ENCODE measurements at regions not wholly inside any gene's neighbourhood (a gene's known extent, or its start where the extent isn't known, plus 50 kb on each side); places are given as distances from the start of the nearest gene placed in this dataset.

GRCh38 chr20:6388671-6389197 is 265.9 kb upstream of the FERMT1 start:
- TF ChIP-seq CTCF (IDR thresholded peaks at IDR 0.05; ENCODE audit: insufficient read depth, low read depth, low read length, missing control alignments), result no peak
- H3K4me3 ChIP-seq (ENCODE audit: low read depth, low read length), result no peak overlapping the region
- DNase-seq (ENCODE audit: low read depth), result no peak

- no peak overlapping the region for H3K4me3 ChIP-seq (ENCODE audit: low read depth, low read length)
- no peak for TF ChIP-seq CTCF (IDR thresholded peaks at IDR 0.05; ENCODE audit: insufficient read depth, low read depth, low read length, missing control alignments)
- DNase-seq (ENCODE audit: low read depth), result no peak
Observed at GRCh38 chr20:6384956-6385486, 262.2 kb upstream of the FERMT1 start.

- no peak for TF ChIP-seq CTCF (IDR thresholded peaks at IDR 0.05; ENCODE audit: insufficient read depth, low read depth, low read length, missing control alignments)
- DNase-seq (ENCODE audit: low read depth), result no peak
- no peak overlapping the region for H3K4me3 ChIP-seq (ENCODE audit: low read depth, low read length)
Observed at GRCh38 chr20:6384380-6384779, 261.6 kb upstream of the FERMT1 start.

GRCh38 chr20:6381887-6382286 is 259.1 kb upstream of the FERMT1 start:
- no peak for TF ChIP-seq CTCF (IDR thresholded peaks at IDR 0.05; ENCODE audit: insufficient read depth, low read depth, low read length, missing control alignments)
- H3K4me3 ChIP-seq (ENCODE audit: low read depth, low read length), result no peak overlapping the region
- no peak for DNase-seq (ENCODE audit: low read depth)

GRCh38 chr20:6362245-6362644 is 239.4 kb upstream of the FERMT1 start:
- TF ChIP-seq CTCF (IDR thresholded peaks at IDR 0.05; ENCODE audit: insufficient read depth, low read depth, low read length, missing control alignments), result no peak

GRCh38 chr20:6360766-6361165 is 237.9 kb upstream of the FERMT1 start:
- no peak for DNase-seq (ENCODE audit: low read depth)
- H3K4me3 ChIP-seq (ENCODE audit: low read depth, low read length), result no peak overlapping the region
- no peak for TF ChIP-seq CTCF (IDR thresholded peaks at IDR 0.05; ENCODE audit: insufficient read depth, low read depth, low read length, missing control alignments)

More at GRCh38 chr20:6362245-6362644, 239.4 kb upstream of the FERMT1 start:
- no peak for DNase-seq (ENCODE audit: low read depth)
- H3K4me3 ChIP-seq (ENCODE audit: low read depth, low read length), result no peak overlapping the region

All from GM12865 (cell line).